CD4-positive, alpha-beta T cell (primary cell): ENCODE measurements at regions not wholly inside any gene's neighbourhood (a gene's known extent, or its start where the extent isn't known, plus 50 kb on each side); places are given as distances from the start of the nearest gene placed in this dataset.

Experiments used
- ATAC-seq: fragments of 200-7000 bp; cut with Tn5 transposase; one replicate; pipeline ENCODE4 v1.10.0; 2022; ENCODE audit warnings: mild to moderate bottlenecking; ENCODE audit not compliant: poor library complexity
- CTCF ChIA-PET: fragments of 350-600 bp; sonication (Branson Sonifier 250); formaldehyde crosslinking; loops from one replicate; lab custom pipeline; 2021; ENCODE audit warnings: antibody characterized with exemption, inconsistent platforms; lab: Charles Lee
- POLR2A ChIA-PET: fragments of 350-600 bp; sonication (Branson Sonifier 250); formaldehyde crosslinking; loops from one replicate; lab custom pipeline; 2021; ENCODE audit warnings: antibody characterized with exemption, inconsistent platforms; lab: Charles Lee
- DNase-seq, 14 experiments: peaks; one replicate each; pipeline ENCODE4 v3.0.0-alpha.2; 2013 to 2020; ENCODE audit warnings: mixed read lengths in 2 of 14
- H3K27ac ChIP-seq, 2 donors: one replicate each; pipeline versions ENCODE4 v1.5.1 to v1.7.0; 2013; ENCODE audit warnings: low read length in 2 of 2, low read depth in 1 of 2, mild to moderate bottlenecking in 1 of 2
- H3K27me3 ChIP-seq, 2 experiments: 1 replicate in 1 of 2; 2 replicates in 1 of 2; pipeline versions ENCODE4 v1.6.1 to v1.7.0; 2013; ENCODE audit warnings: low read length in 2 of 2, control low read depth in 1 of 2, mild to moderate bottlenecking in 1 of 2, moderate library complexity in 1 of 2; ENCODE audit not compliant: insufficient read depth in 2 of 2, control insufficient read depth in 1 of 2
- H3K36me3 ChIP-seq: one replicate; pipeline ENCODE4 v1.6.1; 2013; ENCODE audit warnings: low read length, control low read depth; ENCODE audit not compliant: insufficient read depth
- H3K4me1 ChIP-seq: one replicate; pipeline ENCODE4 v1.6.1; 2013; ENCODE audit warnings: low read length, control low read depth; ENCODE audit not compliant: insufficient read depth
- H3K4me3 ChIP-seq: one replicate; pipeline ENCODE4 v1.5.1; 2013; ENCODE audit warnings: mild to moderate bottlenecking, low read length, moderate library complexity
- H3K9me3 ChIP-seq, 2 experiments: 1 replicate in 1 of 2; 2 replicates in 1 of 2; pipeline versions ENCODE4 v1.6.1 to v1.7.0; 2013; ENCODE audit warnings: low read length in 2 of 2, mild to moderate bottlenecking in 2 of 2, control low read depth in 1 of 2, moderate library complexity in 1 of 2; ENCODE audit not compliant: control insufficient read depth in 1 of 2, insufficient read depth in 1 of 2
- H3K27ac Mint-ChIP-seq: one replicate; pipeline ENCODE4 v1.8.0; 2020; ENCODE audit warnings: mixed read lengths
- H3K27me3 Mint-ChIP-seq: one replicate; pipeline ENCODE4 v1.8.0; 2021; ENCODE audit warnings: mixed read lengths
- H3K36me3 Mint-ChIP-seq: one replicate; pipeline ENCODE4 v1.8.0; 2021; ENCODE audit warnings: low read depth, mixed read lengths
- H3K4me1 Mint-ChIP-seq: one replicate; pipeline ENCODE4 v1.8.0; 2021; ENCODE audit warnings: low read depth, mixed read lengths
- H3K4me3 Mint-ChIP-seq: one replicate; pipeline ENCODE4 v1.8.0; 2020; ENCODE audit warnings: mild to moderate bottlenecking, mixed read lengths
- H3K9me3 Mint-ChIP-seq: one replicate; pipeline ENCODE4 v1.8.0; 2020; ENCODE audit warnings: mixed read lengths
- intact Hi-C, 2 experiments: fragments of 100-400 bp; cut with DNase I in 1 of 2; cut with micrococcal nuclease in 1 of 2; formaldehyde crosslinking; loops; one replicate each; pipeline versions ENCODE4 v1.15.1 to v1.9.0; 2023 to 2025; cut with DNase I, micrococcal nuclease
- TF ChIP-seq, protein P1 (sequence below): fragments of 200-600 bp; IDR thresholded peaks from one replicate; pipeline ENCODE4 v1.8.0; 2022; ENCODE audit warnings: antibody characterized with exemption, mild to moderate bottlenecking

DNA sequence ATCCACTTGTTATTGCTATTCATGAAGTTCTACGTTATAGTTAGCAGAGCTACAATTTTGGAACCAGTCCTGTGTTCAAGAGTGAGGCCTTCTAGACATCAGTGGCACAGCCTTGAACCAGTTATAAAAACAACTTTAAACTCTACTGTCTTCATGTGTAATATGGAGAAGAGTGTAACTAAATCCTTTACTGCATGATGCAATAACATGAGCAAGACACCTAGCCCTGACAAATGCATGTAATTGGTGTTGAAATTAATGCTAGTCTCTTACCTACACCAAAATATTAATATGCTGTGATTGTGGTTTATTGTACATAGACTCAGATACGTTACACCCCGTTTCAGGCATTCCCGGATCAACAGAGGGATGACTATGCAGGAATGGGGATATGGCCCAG, 654.6 kb downstream of the IRX1 start:
- intact Hi-C loops, result no loop called here
- Mint-ChIP-seq H3K36me3 (no peaks in the 10 kb centered on the region), H3K27ac (no peak overlapping the region), H3K27me3 (no peaks in the 10 kb centered on the region), H3K4me3 (no peak overlapping the region), H3K4me1 (no peaks in the 10 kb centered on the region), H3K9me3 (peaks cover 9% of the 10 kb centered on the region)
- no peak for DNase-seq
- TF ChIP-seq, protein P1, sequence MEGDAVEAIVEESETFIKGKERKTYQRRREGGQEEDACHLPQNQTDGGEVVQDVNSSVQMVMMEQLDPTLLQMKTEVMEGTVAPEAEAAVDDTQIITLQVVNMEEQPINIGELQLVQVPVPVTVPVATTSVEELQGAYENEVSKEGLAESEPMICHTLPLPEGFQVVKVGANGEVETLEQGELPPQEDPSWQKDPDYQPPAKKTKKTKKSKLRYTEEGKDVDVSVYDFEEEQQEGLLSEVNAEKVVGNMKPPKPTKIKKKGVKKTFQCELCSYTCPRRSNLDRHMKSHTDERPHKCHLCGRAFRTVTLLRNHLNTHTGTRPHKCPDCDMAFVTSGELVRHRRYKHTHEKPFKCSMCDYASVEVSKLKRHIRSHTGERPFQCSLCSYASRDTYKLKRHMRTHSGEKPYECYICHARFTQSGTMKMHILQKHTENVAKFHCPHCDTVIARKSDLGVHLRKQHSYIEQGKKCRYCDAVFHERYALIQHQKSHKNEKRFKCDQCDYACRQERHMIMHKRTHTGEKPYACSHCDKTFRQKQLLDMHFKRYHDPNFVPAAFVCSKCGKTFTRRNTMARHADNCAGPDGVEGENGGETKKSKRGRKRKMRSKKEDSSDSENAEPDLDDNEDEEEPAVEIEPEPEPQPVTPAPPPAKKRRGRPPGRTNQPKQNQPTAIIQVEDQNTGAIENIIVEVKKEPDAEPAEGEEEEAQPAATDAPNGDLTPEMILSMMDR, result no peak
- H3K27me3 ChIP-seq, result no peaks in the 10 kb centered on the region
- no peaks in the 10 kb centered on the region for H3K36me3 ChIP-seq
- ChIA-PET POLR2A (no interaction called here), CTCF (no interaction called here)
- no peak for ATAC-seq
- H3K27ac ChIP-seq, result no peak overlapping the region
- H3K4me1 ChIP-seq, result no peaks in the 10 kb centered on the region
- no peak overlapping the region for H3K4me3 ChIP-seq
- peaks cover 4 to 8% of the 10 kb centered on the region in 2 experiments for H3K9me3 ChIP-seq

DNA sequence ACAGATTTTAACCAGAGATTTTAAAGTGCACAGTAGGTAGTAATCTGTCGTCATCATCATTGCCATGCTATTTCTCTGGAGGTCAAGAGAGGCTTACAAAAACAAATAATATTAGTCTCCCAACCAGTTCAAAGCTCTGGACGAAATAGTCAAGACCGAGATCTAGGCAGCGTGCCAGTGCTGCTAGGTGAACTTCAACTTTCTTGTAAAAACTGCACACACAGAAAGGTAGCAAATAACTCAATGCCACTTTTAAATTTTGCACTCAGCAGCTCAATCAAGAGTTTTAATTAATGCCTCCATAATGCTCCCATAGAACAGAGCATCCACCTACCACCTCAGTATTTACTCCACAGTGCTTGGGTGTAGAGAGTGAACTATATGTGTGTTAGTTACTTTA, 656.8 kb downstream of the IRX1 start:
- H3K9me3 ChIP-seq, result peaks cover 0 to 10% of the 10 kb centered on the region in 2 experiments
- no peak overlapping the region for H3K4me3 ChIP-seq
- H3K36me3 ChIP-seq, result no peaks in the 10 kb centered on the region
- Mint-ChIP-seq H3K4me3 (no peak overlapping the region), H3K27ac (no peak overlapping the region), H3K36me3 (no peaks in the 10 kb centered on the region), H3K27me3 (no peaks in the 10 kb centered on the region), H3K4me1 (no peaks in the 10 kb centered on the region), H3K9me3 (peaks cover 6% of the 10 kb centered on the region)
- intact Hi-C loops, result no loop called here
- no peaks in the 10 kb centered on the region for H3K4me1 ChIP-seq
- POLR2A ChIA-PET, result no interaction called here
- DNase-seq, result no peak
- TF ChIP-seq, protein P1, result no peak
- H3K27ac ChIP-seq, result no peak overlapping the region
- ATAC-seq, result no peak
- CTCF ChIA-PET, result no interaction called here
- no peaks in the 10 kb centered on the region for H3K27me3 ChIP-seq

DNA sequence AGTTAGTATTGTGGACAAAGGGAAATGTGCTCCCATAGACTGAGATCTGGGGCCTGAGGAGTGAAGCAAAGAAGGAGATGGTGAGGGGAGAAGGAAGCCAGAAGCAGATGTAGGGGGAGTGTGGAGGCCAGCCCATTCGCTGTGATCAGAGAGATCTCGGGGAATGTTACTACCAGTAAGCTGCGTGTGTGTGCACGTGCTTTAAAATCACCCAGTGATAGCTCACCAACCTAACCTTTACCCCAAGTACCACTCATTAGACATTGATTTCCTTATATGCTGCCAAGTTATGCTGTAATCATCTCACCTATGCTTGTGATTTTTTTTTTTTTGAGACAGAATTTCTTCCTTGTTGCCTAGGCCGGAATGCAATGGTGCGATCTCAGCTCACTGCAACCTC, 659.1 kb downstream of the IRX1 start:
- Histone ChIP-seq H3K27ac (no peak overlapping the region), H3K27me3 (no peaks in the 10 kb centered on the region), H3K36me3 (no peaks in the 10 kb centered on the region), H3K4me1 (no peaks in the 10 kb centered on the region), H3K9me3 (peaks cover 0 to 13% of the 10 kb centered on the region in 2 experiments), H3K4me3 (no peak overlapping the region)
- POLR2A ChIA-PET, result no interaction called here
- intact Hi-C loops, result no loop called here
- H3K4me1 Mint-ChIP-seq, result no peaks in the 10 kb centered on the region
- H3K4me3 Mint-ChIP-seq, result no peak overlapping the region
- CTCF ChIA-PET, result no interaction called here
- H3K27me3 Mint-ChIP-seq, result no peaks in the 10 kb centered on the region
- peaks cover 6% of the 10 kb centered on the region for H3K9me3 Mint-ChIP-seq
- H3K27ac Mint-ChIP-seq, result no peak overlapping the region
- TF ChIP-seq, protein P1, result no peak
- DNase-seq (no peak), ATAC-seq (no peak)
- H3K36me3 Mint-ChIP-seq, result no peaks in the 10 kb centered on the region
